NCI-H1092 treated with DMSO at 0.1 percent for 48 hours (cell line): ENCODE measurements at regions not wholly inside any gene's neighbourhood (a gene's known extent, or its start where the extent isn't known, plus 50 kb on each side); places are given as distances from the start of the nearest gene placed in this dataset.
"Not testable (repeated sequence)": the region's sequence is repeated elsewhere in the genome, so short reads cannot be mapped to it uniquely, and the experiment has no call there.

Experiments used
- DNase-seq: peaks from one replicate; lab custom pipeline; 2025; lab: John Stamatoyannopoulos, UW

- peak; percentile 88 for DNase-seq
Observed at GRCh38 chr18:1488957-1489356, 584.3 kb downstream of the ADCYAP1 start.

GRCh38 chr18:1495387-1495786, 590.7 kb downstream of the ADCYAP1 start:
- DNase-seq: no peak

GRCh38 chr18:1496096-1496495, 591.4 kb downstream of the ADCYAP1 start:
- DNase-seq: no peak

GRCh38 chr18:1498216-1498615, 593.5 kb downstream of the ADCYAP1 start:
- DNase-seq: no peak

GRCh38 chr18:1499265-1499664, 594.6 kb downstream of the ADCYAP1 start:
- no peak for DNase-seq

GRCh38 chr18:1503847-1504246, 599.2 kb downstream of the ADCYAP1 start:
- no peak for DNase-seq

GRCh38 chr18:1505856-1506255, 601.2 kb downstream of the ADCYAP1 start:
- peak; percentile 2 for DNase-seq

GRCh38 chr18:1510542-1511179, 606.0 kb downstream of the ADCYAP1 start:
- no peak for DNase-seq

- DNase-seq: no peak
Observed at GRCh38 chr18:1511619-1512311, 607.1 kb downstream of the ADCYAP1 start.

- DNase-seq: no peak
Observed at GRCh38 chr18:1513519-1513918, 608.8 kb downstream of the ADCYAP1 start.

GRCh38 chr18:1521588-1522248, 617.0 kb downstream of the ADCYAP1 start:
- not testable (repeated sequence) for DNase-seq

- DNase-seq: no peak
Observed at GRCh38 chr18:1522249-1522615, 617.6 kb downstream of the ADCYAP1 start.

- no peak for DNase-seq
Observed at GRCh38 chr18:1526991-1527390, 622.3 kb downstream of the ADCYAP1 start.

- no peak for DNase-seq
Observed at GRCh38 chr18:1527805-1528204, 623.1 kb downstream of the ADCYAP1 start.

GRCh38 chr18:1528447-1528846, 623.8 kb downstream of the ADCYAP1 start:
- no peak for DNase-seq

GRCh38 chr18:1528964-1529509, 624.4 kb downstream of the ADCYAP1 start:
- DNase-seq: no peak

GRCh38 chr18:1530650-1531049, 626.0 kb downstream of the ADCYAP1 start:
- no peak for DNase-seq

- no peak for DNase-seq
Observed at GRCh38 chr18:1539276-1539675, 634.6 kb downstream of the ADCYAP1 start.

GRCh38 chr18:1541478-1541877, 636.8 kb downstream of the ADCYAP1 start:
- no peak for DNase-seq

- DNase-seq: no peak
Observed at GRCh38 chr18:1542230-1542774, 637.6 kb downstream of the ADCYAP1 start.

- DNase-seq: no peak
Observed at GRCh38 chr18:1544016-1544415, 639.3 kb downstream of the ADCYAP1 start.

GRCh38 chr18:1557711-1558110, 653.0 kb downstream of the ADCYAP1 start:
- not testable (repeated sequence) for DNase-seq

- DNase-seq: no peak
Observed at GRCh38 chr18:1559563-1559962, 654.9 kb downstream of the ADCYAP1 start.
